NAMALWA (cell line): ENCODE measurements at regions not wholly inside any gene's neighbourhood (a gene's known extent, or its start where the extent isn't known, plus 50 kb on each side); places are given as distances from the start of the nearest gene placed in this dataset.
"Not testable (repeated sequence)": the region's sequence is repeated elsewhere in the genome, so short reads cannot be mapped to it uniquely, and the experiment has no call there.

Experiments
- DNase-seq: peaks from one replicate; pipeline ENCODE4 v3.0.0-alpha.2; 2015; ENCODE audit warnings: low spot score

GRCh38 chrX:25640276-25640675 lies 497.9 kb upstream of the MAGEB18 start:
- no peak for DNase-seq

- DNase-seq = no peak
These were observed 492.0 kb upstream of the MAGEB18 start for GRCh38 chrX:25646156-25646555.

DNA sequence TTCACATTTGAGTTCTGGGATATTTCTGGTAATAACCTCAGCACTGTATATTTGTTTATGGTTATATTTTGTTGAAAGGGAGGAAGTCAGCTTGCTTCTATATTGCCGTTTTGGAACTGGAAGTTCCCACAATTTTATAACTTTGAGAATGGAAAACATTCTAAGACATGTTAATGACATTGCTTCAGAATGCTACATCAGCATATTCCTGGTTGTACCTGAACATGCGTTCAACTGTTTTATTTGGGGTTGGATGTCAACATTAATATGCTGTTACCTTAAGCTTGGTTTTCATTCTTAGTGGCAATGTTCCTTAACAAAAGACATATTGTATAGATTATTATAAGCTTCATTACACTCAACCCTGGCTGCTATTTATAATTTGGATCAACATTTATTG lies 489.4 kb upstream of the MAGEB18 start:
- DNase-seq = no peak

DNA sequence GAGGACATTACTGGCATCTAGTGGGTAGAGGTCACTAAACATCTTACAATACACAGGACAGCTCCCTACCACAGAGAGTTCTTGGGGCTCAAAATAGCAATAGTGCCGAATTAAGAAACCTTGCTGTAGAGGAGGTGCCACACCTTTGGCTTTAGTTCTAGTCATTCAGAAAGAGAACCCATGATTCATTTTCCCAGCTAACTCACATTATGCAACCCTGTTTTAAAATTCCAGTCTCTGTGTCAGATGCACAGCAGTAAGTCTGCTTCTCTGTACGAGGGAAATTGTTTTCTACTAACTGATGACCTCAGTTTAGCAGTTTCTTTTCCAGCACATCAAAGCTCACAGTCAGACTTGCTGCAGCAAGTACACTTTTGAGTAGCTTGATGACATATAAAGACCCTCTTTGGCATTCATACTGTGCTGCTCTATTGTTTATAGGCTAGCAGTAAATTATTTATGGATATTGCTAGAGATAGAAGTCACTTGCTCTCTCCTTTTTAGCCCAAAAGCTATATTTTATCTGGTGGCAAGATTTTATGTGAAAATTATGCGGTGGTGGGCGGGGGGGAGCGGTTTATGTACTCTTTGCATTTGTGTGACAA lies 487.8 kb upstream of the MAGEB18 start:
- DNase-seq = no peak

DNA sequence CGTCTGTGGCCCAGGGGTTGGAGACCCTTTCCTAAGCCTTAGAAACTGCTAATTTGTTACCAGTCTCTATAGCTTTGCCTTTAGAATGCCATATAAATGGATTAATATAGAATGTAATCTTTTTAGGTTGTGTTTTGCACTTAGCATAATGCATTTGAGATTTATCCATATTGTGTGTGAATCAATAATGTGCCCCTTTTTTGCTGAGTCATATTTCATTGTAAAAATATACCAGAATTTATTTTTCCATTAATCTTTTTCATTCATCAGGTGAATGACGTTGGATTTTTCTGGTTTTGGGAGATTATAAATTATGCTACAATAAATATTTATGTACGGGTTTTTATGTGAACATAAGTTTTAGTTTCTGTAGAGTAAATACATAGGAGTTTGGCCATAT lies 478.8 kb upstream of the MAGEB18 start:
- DNase-seq = no peak

DNA sequence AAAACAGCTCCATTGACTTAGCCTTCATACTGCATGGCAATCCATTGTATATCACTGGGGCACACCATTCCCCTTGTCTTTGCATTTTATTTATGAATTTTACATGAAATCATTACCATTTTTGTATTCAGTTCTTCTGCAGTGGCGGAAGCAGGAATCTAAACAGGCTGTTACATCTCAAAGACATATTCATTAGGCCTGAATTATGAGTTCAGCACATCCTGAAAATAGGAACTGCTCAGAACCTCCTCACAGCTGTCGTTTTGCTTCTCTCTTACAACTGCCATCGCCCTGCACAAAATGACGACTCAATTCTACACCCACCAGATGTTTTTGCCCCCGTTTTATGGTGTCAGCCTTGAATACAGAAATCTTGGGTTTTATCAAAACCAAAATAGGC lies 474.4 kb upstream of the MAGEB18 start:
- no peak for DNase-seq

DNA sequence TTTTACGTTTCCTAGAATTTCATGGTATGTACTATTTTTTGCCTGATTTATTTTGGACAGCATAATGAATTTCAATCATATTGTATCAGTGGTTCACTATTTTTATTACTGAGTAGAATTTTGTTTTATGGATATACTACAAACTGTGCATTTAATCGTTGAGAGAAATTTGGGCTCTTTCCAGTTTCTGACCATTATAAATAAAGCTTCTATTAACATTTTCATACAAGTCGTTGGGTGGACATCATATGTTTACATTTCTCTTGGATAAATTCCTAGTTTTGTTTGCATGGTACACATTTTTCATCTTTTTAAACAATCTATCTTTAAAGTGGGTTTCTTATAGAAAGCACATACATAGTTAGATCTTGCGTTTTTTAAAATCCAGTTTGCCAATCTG lies 472.7 kb upstream of the MAGEB18 start:
- DNase-seq = no peak

- no peak for DNase-seq
These were observed 470.5 kb upstream of the MAGEB18 start for GRCh38 chrX:25667681-25668080.

DNA sequence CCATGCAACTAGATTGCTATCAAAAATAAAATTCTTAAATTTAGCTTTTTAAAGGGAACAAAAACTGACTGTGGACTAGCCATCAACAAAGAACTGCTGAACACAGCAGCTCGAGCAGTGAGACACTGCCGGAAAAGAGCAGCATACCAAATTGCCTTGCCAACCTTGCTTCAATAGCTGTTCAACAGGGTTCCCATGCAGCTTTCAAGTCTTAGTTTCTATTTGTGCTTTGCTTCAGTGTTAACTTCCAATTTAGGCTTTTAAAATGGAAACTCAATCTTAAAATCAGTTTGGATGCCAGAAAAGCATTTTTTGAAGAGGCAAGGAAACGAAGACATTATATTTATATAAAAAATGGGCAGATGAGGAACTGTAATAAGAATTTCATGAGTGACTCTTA lies 463.4 kb upstream of the MAGEB18 start:
- no peak for DNase-seq

DNA sequence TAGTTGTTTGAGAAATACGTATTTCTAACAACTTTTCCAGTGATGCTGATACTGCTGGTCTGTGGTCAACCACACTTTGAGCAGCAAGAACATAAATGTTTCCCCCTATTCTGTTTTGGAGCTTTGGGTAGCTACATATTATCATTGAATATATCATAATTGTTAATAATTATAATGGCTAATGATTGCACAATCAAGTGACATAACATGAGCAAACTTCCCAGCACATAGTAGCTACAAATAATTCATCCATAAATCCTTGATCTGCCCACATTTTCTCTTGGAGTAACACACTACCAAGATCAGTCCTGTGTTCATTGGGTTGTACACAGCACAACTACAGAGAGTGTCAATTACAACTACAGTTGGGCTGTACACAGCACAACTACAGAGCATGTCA lies 436.3 kb upstream of the MAGEB18 start:
- no peak for DNase-seq

DNA sequence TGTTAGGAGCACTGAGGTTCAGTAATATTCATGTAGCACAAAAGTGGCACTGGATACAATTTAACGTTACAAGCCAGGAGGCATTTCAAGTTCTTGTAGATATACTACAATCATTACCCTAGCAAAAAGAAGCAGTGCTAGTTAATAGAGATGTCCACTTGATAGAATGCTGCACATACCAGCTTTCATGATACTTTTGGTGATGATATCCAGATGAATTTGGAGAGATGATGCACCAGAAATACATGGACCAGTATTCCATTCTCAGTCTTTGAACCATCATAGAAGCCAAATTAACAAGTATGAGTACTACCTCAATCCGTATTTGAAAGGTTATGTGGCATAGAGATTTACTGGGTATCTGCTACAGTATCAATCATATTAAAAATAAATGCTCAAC lies 421.0 kb upstream of the MAGEB18 start:
- DNase-seq = no peak

- DNase-seq = peak; percentile 31
These were observed 416.6 kb upstream of the MAGEB18 start for GRCh38 chrX:25721564-25721963.

GRCh38 chrX:25726539-25726938 lies 411.6 kb upstream of the MAGEB18 start:
- DNase-seq = no peak

DNA sequence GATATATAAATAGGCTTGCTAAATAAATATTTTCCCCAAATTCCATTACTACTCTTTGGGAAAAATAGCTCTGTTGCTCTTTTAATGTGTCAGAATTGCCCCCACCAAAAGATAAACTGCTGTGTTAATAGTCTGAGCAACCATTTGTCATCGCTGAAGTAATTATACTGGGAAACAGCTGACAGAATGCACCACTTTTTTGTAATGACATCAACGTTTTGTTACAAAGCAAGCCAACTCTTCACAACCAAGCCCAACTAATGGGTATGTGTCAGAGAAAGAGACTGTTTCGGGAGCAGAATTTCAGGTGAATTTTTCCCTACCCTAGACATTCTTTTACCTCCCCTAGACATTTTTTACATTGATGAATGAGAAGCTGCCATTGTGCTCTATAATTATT lies 405.0 kb upstream of the MAGEB18 start:
- DNase-seq = no peak

GRCh38 chrX:25737540-25737939 lies 400.6 kb upstream of the MAGEB18 start:
- DNase-seq = no peak

DNA sequence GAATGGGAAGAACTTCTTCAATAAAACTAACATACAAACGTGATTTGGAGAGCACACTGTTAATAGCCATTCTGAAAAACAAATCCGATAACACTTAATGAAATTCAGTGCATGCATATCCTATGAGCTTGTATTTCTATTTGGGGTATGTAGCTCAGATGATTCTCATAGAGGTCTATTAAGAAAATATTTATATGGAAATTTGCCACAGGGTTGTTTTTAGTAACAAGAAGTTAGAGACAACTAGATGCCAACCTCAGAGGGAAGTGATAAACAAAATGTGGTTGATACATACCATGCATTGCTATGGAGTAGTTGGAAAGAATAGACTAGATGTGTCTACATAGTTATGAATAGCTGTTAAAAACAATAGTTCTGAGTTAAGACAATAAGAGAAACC lies 395.8 kb upstream of the MAGEB18 start:
- no peak for DNase-seq

DNA sequence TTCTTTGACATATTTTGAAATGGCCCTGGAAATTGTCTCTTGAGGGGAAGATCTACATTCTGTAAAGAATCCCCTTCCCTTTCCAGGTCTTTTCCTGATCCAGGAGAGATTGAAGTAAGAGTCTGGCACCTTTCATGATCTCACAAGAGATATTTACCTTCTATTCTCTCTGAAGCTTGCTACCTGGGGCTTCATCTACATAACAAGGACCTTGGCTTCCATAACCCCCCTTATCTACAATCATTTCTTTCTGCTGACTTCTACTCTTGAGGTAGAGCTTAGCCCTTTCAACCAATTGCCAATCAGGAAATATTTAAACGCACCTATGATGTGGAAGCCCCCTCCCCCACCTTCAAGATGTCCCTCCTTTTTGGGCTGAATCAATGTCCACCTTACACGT lies 383.7 kb upstream of the MAGEB18 start:
- DNase-seq = no peak

- no peak for DNase-seq
These were observed 382.9 kb upstream of the MAGEB18 start for GRCh38 chrX:25755194-25755593.

- no peak for DNase-seq
These were observed 375.5 kb upstream of the MAGEB18 start for GRCh38 chrX:25762656-25763055.

DNA sequence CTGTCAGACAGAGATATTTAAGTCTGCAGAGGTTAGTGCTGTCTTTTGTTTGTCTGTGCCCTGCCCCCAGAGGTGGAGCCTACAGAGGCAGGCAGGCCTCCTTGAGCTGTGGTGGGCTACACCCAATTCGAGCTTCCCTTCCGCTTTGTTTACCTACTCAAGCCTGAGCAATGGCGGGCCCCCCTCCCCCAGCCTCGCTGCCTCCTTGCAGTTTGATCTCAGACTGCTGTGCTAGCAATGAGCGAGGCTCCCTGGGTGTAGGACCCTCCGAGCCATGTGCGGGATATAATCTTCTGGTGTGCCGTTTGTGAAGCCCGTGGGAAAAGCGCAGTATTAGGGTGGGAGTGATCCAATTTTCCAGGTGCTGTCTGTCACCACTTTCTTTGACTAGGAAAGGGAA lies 366.3 kb upstream of the MAGEB18 start:
- not testable (repeated sequence) for DNase-seq

- not testable (repeated sequence) for DNase-seq
These were observed 340.3 kb upstream of the MAGEB18 start for GRCh38 chrX:25797796-25798195.

- no peak for DNase-seq
These were observed 332.4 kb upstream of the MAGEB18 start for GRCh38 chrX:25805744-25806143.

GRCh38 chrX:25807022-25807421 lies 331.1 kb upstream of the MAGEB18 start:
- no peak for DNase-seq

- no peak for DNase-seq
These were observed 327.9 kb upstream of the MAGEB18 start for GRCh38 chrX:25810202-25810601.

DNA sequence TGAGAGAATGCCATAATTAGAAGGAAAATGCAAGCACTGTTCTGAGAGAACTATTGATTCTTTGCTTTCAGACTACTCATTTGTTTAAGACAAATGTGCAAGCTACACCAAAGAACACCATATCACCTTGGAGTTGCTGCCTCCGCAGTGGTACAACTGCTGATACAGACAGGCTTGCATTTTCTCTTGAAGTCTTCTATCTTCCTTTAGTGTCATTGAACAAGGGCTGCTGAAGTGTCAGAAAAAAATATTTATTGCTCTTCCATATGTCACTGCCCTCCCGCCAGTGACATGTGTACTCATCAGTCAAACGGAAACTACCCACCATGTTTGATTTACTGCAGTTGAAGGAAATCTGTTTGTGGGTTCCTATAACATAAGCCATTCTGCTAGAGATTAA lies 318.3 kb upstream of the MAGEB18 start:
- no peak for DNase-seq
